HG03280 (cell line): ENCODE measurements at regions not wholly inside any gene's neighbourhood (a gene's known extent, or its start where the extent isn't known, plus 50 kb on each side); places are given as distances from the start of the nearest gene placed in this dataset.

ENCODE experiments used
- ATAC-seq: cut with Tn5 transposase; IDR thresholded peaks from one replicate; pipeline ENCODE4 v1.9.1; 2021; ENCODE audit warnings: mild to moderate bottlenecking, moderate library complexity; ENCODE audit not compliant: unreplicated experiment

- no peak for ATAC-seq
These were observed 703.0 kb upstream of the ZNF385D start for GRCh38 chr3:22453906-22454535.

DNA sequence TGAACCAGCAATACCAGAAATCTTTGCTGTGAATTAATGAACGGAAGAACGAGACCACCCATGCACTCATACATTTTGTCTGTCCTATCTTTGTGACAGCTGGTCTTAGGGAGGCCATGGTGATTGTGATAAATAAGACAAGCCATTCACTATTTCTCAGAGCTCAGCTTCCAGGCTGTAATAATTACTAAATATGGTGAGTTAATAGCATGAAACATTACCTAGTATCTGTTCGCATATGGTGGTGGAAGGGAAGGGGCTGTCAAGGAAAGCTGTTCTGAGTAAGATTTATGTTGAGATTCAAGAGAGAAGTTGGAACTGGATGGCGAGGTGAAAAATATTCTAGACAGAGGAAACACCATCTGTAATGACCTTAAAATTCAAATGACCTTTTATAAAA, 719.0 kb upstream of the ZNF385D start:
- no peak for ATAC-seq

DNA sequence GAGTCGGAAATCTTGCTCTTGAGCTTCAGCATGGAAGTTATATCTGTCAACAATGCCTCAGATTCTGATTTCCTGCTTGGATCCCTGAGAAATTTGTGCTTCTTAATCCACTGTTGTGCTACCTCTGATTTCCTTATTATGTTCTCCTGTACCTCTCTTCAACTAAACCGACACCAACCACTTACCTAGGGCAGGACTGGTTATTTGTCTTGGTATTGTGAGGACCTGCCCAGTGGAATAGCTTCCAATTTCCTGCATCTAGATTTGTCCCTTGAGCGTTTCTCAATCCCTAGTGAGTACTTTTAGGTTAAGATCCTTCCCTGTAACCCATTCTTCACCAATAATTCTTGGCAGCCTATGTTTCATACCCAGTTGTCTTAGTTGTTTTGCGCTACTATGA, 720.5 kb upstream of the ZNF385D start:
- no peak for ATAC-seq

DNA sequence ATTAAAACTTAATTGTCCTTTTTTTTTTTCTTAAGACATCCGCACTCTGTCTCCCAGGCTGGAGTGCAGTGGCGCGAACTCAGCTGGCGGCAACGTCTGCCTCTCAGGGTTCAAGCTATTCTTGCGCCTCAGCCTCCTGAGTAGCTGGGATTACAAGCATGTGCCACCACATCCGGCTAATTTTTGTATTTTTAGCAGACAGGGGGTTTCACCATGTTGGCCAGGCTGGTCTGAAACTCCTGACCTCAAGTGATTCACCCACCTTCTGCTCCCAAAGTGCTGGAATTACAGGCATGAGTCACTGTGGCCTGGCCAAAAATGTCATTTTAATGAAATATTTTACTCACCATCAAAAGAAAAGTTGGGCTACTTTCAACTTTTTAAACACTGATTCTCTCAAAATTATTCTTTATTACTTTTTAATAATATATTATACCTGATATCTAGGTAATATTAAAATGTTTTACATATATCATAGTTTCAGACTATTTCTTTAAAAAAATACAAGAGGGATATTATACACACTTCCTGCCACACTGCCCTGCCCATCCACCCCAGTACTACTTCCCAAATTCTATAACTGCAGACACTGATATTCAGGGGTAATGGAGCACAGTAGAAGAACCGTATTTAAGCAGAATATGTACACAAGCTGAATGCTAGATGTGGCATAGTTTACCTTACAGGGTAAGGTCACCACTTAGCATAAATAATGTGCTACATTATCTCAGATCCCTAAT, 723.9 kb upstream of the ZNF385D start:
- ATAC-seq, result no peak

DNA sequence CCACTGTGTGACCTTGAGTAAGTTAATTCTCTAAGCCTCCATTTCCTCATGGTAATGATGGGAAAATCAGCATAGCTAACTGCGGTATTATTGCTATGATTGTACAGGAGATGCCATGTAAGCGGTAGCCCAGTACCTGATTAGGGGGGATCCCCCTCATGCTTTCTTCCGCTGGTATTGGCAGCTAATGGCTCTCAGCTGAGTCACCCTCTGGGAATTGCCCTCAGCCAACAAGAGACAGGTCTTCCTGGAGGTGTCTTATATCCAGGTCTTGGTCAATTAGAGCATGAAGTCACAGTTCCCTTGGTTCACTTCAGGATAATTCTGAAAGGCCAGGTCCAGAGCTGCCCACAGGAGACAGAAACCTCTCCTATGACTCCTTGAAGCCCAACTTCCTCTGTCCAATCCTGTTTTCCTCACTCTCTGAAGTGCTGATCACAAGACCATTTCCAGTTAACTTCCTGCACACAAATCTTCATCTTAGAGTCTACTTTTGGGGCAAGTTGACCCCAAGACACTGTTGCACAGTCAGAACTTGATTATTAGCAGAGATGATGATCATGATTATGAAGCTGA, 724.7 kb upstream of the ZNF385D start:
- no peak for ATAC-seq

DNA sequence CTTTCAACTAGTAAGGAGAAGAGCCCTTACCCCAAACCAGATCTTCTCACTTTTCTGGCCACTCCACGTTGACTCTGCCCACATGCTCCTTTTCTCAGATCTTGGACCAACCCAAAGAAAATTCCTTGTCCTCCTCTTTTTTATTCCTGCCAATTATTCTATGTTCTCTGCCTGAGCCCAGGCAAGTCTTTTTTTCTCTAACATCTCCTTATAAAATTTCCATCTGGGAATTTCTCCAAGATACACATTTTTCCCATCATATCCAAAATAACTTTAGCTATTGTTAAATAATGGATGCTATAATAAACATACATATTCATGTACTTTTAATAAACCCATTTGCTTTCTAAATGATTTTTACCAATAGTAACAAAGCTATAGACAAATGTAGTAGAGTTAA, 726.0 kb upstream of the ZNF385D start:
- ATAC-seq, result no peak

DNA sequence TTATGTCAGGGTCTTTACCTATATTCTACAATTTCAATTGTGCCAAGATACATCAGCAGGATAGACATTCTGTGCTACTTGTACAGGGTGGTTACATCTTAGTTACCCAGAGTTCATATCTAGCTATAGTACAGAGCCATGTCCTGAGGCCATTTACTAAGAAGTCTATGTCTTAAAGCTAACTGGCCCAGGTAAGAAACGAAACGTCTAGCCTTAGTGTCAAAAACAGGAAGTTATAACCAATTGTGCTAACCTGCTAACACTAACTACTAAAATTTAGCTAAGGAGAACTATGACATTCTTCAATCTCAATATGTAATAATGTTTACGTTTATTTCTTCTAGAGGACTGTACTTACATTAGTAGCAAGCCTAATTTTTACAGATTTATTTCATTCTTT, 717.2 kb upstream of the UBE2E2 start:
- ATAC-seq, result no peak

- no peak for ATAC-seq
These were observed 712.4 kb upstream of the UBE2E2 start for GRCh38 chr3:22490747-22491146.

GRCh38 chr3:22491344-22491743, 711.8 kb upstream of the UBE2E2 start:
- no peak for ATAC-seq

DNA sequence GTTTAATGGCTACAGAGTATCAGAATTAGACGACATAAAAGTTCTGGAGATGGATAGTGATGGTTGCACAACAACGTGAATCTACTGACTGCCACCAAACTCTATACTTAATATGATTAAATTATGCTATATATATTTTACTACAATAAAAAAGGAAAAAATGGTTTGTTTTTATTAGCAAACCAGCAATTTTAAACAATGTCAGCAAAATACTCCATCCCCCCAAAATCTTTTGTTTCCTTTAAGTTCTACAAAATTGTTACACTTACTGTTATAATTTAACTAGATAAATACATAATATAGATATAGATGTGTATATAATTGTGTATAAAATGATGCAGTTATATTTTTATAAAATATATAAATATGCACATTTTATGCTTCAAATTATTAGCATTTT, 710.8 kb upstream of the UBE2E2 start:
- ATAC-seq, result no peak

DNA sequence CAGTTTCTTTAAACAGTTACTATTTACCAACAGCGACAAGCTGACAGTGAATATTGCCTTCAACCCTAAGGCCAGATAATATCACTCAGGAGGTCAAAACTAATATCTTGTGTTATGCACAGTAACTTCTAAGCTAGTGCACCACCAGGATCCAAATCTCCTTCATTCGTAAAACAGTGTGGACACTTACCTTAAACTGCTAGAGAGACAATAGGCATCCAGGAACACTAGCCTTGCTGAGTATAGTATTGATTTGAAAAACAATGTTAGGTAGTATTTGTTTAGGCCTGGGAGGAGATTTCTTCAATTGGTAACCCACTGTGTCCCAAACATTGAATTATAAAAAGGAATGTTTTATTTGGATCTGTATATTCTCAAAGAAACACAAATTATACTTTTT, 707.9 kb upstream of the UBE2E2 start:
- ATAC-seq, result no peak

GRCh38 chr3:22495791-22496190, 707.3 kb upstream of the UBE2E2 start:
- no peak for ATAC-seq

GRCh38 chr3:22496641-22497040, 706.5 kb upstream of the UBE2E2 start:
- no peak for ATAC-seq

GRCh38 chr3:22506871-22507270, 696.3 kb upstream of the UBE2E2 start:
- no peak for ATAC-seq

DNA sequence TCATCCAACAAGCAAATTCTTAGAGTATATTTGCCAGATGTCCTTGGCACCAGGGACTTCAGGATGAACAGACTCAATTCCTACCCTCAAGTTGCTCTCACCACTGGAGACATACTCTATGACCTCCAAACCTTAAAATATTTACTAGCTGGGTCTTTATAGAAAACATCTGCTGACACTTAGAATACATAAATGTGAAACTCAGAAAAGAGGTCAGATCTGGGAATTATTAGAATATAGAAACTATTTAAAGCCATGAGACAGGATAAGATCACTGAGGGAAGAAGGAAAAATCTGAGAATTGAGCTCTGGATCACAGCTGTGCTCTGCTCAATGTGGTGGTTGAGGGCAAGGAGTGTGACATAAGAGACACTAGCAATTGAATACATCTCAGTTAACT, 695.4 kb upstream of the UBE2E2 start:
- no peak for ATAC-seq

DNA sequence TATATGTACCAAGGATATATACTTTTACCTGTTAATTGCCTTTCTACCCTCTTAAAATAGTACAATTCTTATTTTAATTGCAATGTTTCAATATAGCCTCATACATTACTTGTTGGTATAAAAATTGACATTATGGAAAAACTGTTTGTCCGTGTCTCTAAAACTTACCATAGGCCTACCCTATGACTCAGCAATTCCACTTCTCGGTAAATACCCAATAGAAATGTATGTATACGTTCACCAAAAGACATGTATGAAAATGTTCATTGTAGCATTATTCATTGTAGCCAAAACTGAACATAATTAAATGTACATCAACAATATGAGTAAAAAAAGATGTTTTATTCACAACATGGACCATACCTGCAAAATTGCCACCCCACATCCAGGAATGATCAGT, 679.2 kb upstream of the UBE2E2 start:
- no peak for ATAC-seq

- no peak for ATAC-seq
These were observed 676.8 kb upstream of the UBE2E2 start for GRCh38 chr3:22526266-22526837.

DNA sequence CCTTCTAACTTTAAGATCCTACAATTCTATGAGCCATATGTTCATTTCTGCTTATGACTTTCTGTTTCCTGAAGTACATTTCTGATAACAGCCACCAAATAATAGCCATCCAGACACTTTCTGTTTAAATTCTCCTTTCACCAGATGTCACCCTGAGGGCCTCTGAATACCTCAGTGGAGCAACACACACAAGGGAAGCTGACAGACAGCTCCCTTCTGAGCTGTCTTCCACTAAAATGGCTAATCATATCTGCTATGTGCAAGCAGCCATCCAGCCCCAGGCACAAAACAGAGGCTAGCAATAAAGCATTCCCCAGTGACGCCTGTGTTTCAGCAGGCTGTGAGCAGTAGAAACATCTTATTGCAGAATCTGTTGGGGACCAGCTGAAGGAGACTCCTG, 666.6 kb upstream of the UBE2E2 start:
- ATAC-seq, result no peak

DNA sequence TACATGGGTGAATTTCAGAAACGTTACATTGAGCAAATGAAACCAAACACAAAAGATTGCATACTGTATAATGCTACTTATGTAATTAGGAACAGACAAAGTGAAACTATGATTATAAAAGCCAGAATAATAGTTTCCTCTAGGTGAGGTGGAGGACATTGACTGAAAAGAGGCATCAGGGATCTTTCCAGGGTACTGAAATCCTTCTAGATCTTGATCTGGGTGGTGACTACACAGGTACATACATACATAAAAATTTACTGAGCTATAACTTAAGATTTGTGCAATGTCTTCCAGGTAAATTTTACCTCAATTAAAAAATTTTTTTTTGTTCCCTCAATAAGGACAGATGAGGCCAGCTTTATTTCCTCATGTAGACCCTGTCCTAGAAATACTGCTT, 665.6 kb upstream of the UBE2E2 start:
- no peak for ATAC-seq

DNA sequence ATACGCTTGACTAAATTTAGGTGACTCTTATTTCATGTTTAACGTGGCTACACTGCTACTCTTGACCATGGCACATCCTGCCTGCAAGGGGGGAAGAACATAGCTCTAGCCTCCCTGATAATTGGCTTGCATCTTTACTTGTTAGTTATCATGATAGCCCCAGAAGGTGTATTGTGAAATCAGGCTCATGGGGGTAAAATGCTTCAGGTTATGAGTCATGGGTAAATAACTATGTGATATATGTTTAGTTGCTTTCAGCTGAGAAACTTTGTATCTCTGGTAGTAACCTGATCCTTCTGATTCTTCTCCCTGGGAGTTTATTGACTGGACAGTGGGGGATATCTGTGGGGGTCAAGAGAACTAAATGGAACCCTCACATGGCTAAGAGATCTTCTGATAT, 660.8 kb upstream of the UBE2E2 start:
- ATAC-seq, result no peak

- no peak for ATAC-seq
These were observed 647.2 kb upstream of the UBE2E2 start for GRCh38 chr3:22555753-22556435.

GRCh38 chr3:22565393-22565792, 637.7 kb upstream of the UBE2E2 start:
- no peak for ATAC-seq
